IPS-18a (cell line): ENCODE measurements at regions not wholly inside any gene's neighbourhood (a gene's known extent, or its start where the extent isn't known, plus 50 kb on each side); places are given as distances from the start of the nearest gene placed in this dataset.
"Not testable (repeated sequence)": the region's sequence is repeated elsewhere in the genome, so short reads cannot be mapped to it uniquely, and the experiment has no call there.

Experiments used
- H3K27ac ChIP-seq: one replicate; pipeline ENCODE4 v1.5.1; 2013; ENCODE audit warnings: low read length
- H3K27me3 ChIP-seq: one replicate; pipeline ENCODE4 v1.6.1; 2013; ENCODE audit warnings: mild to moderate bottlenecking, low read length; ENCODE audit not compliant: control insufficient read depth, insufficient read depth
- H3K36me3 ChIP-seq: one replicate; pipeline ENCODE4 v1.6.1; 2013; ENCODE audit warnings: low read depth, low read length; ENCODE audit not compliant: control insufficient read depth
- H3K4me1 ChIP-seq: one replicate; pipeline ENCODE4 v1.6.1; 2013; ENCODE audit warnings: low read depth, low read length; ENCODE audit not compliant: control insufficient read depth
- H3K4me3 ChIP-seq: one replicate; pipeline ENCODE4 v1.5.1; 2013; ENCODE audit warnings: low read length
- H3K9ac ChIP-seq: one replicate; pipeline ENCODE4 v1.6.1; 2013; ENCODE audit warnings: mild to moderate bottlenecking, low read length, moderate library complexity
- H3K9me3 ChIP-seq: one replicate; pipeline ENCODE4 v1.6.1; 2013; ENCODE audit warnings: low read depth, low read length; ENCODE audit not compliant: control insufficient read depth

DNA sequence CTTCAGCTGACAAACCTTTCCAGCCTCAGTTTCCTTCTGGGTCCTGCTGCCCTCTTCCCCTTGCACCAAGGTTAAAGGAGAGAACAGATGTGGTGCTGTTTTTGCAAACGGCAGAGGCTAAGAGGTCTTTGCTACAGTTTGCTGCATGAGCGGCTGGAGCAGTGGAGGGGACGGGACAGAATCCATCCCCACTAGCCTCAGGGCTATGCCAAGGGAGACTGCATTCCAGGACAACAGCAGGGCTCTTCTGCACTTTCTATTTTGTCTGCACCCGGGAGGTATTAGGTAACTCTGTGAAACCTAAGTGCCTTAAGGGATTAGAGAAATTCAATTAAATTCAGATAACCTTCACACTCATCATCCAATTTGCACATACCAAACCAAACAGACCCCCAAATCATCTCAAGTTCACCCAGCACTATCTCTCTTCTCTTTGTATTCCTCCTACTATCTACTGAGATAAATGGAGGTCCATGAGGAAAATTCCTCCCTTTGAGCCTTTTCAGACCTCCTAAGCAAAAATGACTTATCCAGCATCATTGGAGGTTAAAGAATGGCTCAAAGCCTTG, 103.8 kb upstream of the VRK1 start:
- Histone ChIP-seq H3K4me3 (no peak overlapping the region), H3K4me1 (peaks cover 5% of the 10 kb centered on the region), H3K27ac (no peak overlapping the region), H3K9ac (no peak overlapping the region), H3K27me3 (no peaks in the 10 kb centered on the region), H3K9me3 (no peaks in the 10 kb centered on the region), H3K36me3 (no peaks in the 10 kb centered on the region)

- Histone ChIP-seq H3K4me3 (no peak overlapping the region), H3K4me1 (peaks cover 5% of the 10 kb centered on the region), H3K9me3 (no peaks in the 10 kb centered on the region), H3K36me3 (no peaks in the 10 kb centered on the region), H3K27me3 (no peaks in the 10 kb centered on the region), H3K9ac (no peak overlapping the region), H3K27ac (no peak overlapping the region)
Observed at GRCh38 chr14:96693987-96694386, 103.2 kb upstream of the VRK1 start.

- H3K4me1 ChIP-seq, result peaks cover 5% of the 10 kb centered on the region
- no peak overlapping the region for H3K27ac ChIP-seq
- H3K27me3 ChIP-seq, result no peaks in the 10 kb centered on the region
- H3K36me3 ChIP-seq, result no peaks in the 10 kb centered on the region
- no peak overlapping the region for H3K9ac ChIP-seq
- no peak overlapping the region for H3K4me3 ChIP-seq
- H3K9me3 ChIP-seq, result no peaks in the 10 kb centered on the region
Observed at GRCh38 chr14:96698960-96699539, 98.1 kb upstream of the VRK1 start.

DNA sequence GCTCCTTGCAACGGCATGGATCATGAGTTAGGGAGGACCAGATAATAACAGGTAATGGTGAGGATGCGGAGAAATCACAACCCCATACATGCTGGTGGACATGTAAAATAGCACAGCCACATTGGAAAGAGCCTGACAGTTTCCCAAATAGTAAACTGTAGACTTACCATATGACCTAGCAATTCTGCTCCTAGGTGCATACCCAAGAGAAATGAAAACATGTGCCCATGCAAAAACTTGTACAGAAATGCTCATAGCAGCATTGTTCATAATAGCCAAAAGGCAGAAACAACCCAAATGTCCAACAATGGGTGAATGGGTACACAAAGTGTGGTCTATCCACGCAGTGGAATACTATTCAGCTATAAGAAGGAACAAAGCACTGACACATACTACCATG, 97.5 kb upstream of the VRK1 start:
- no peaks in the 10 kb centered on the region for H3K27me3 ChIP-seq
- no peaks in the 10 kb centered on the region for H3K9me3 ChIP-seq
- H3K27ac ChIP-seq, result no peak overlapping the region
- H3K9ac ChIP-seq, result no peak overlapping the region
- H3K36me3 ChIP-seq, result no peaks in the 10 kb centered on the region
- peaks cover 5% of the 10 kb centered on the region for H3K4me1 ChIP-seq
- H3K4me3 ChIP-seq, result no peak overlapping the region

- Histone ChIP-seq H3K4me3 (no peak overlapping the region), H3K9me3 (no peaks in the 10 kb centered on the region), H3K36me3 (no peaks in the 10 kb centered on the region), H3K9ac (no peak overlapping the region), H3K27ac (no peak overlapping the region), H3K27me3 (no peaks in the 10 kb centered on the region), H3K4me1 (peaks cover 4% of the 10 kb centered on the region)
Observed at GRCh38 chr14:96702831-96703230, 94.4 kb upstream of the VRK1 start.

DNA sequence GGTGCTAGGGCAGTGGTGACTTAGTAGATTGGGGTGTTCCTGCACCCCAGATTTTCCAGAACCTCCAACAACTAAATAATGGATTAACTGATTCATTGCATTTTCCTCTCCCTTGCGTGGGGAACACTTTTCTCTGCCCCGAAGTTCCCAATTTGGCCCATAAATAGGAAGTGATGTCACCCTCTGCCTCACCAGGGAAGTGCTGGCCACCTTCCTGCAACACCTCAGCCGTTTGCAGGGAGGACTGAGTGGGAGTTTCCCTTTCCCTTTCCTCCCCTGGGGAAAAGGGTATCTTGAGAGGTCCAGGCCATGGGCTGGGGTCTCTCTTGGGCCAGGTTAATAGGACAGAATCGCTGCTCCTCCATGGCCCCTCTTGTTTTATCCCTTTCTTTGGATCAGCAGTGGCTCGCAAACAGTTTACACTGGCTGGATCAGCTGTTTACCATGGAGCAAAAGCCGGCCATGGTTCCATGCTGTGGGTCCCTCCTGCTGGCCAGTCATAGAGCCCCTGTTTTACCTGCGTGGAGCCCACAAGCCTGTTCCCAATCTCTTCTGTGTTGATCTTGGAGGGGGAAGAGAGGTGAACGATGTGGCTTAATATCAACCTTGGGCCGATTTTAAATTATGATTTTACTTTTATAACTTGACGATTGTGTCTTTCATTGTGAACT, 91.6 kb upstream of the VRK1 start:
- no peak overlapping the region for H3K27ac ChIP-seq
- no peaks in the 10 kb centered on the region for H3K27me3 ChIP-seq
- no peak overlapping the region for H3K9ac ChIP-seq
- H3K4me3 ChIP-seq, result no peak overlapping the region
- H3K36me3 ChIP-seq, result no peaks in the 10 kb centered on the region
- H3K4me1 ChIP-seq, result no peaks in the 10 kb centered on the region
- H3K9me3 ChIP-seq, result no peaks in the 10 kb centered on the region

DNA sequence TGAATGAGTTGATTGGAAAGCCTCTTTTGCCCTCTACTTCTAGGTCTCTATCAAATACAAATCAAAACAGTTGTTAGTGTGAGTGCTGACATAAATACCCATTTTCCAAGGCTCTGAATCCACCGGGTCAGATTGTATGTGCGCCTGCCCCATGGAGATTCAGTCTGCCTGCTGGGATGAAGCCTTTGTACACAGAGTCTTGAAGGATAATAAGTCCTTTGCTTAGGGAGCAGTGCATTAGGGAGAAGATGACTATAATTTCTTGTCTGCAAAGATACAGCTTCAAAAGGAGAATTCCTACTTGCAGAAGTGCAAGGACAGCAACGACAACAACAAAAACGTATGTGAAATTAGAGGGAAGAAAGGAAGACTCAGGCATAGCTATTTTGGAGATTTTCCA, 90.3 kb upstream of the VRK1 start:
- Histone ChIP-seq H3K9ac (no peak overlapping the region), H3K4me1 (no peaks in the 10 kb centered on the region), H3K27ac (no peak overlapping the region), H3K36me3 (no peaks in the 10 kb centered on the region), H3K9me3 (no peaks in the 10 kb centered on the region), H3K27me3 (no peaks in the 10 kb centered on the region), H3K4me3 (no peak overlapping the region)

- no peak overlapping the region for H3K27ac ChIP-seq
- no peaks in the 10 kb centered on the region for H3K27me3 ChIP-seq
- H3K9me3 ChIP-seq, result no peaks in the 10 kb centered on the region
- H3K4me3 ChIP-seq, result no peak overlapping the region
- no peak overlapping the region for H3K9ac ChIP-seq
- H3K4me1 ChIP-seq, result no peaks in the 10 kb centered on the region
- no peaks in the 10 kb centered on the region for H3K36me3 ChIP-seq
Observed at GRCh38 chr14:96710060-96710666, 87.0 kb upstream of the VRK1 start.

GRCh38 chr14:96711559-96712267, 85.5 kb upstream of the VRK1 start:
- Histone ChIP-seq H3K36me3 (no peaks in the 10 kb centered on the region), H3K27ac (no peak overlapping the region), H3K27me3 (no peaks in the 10 kb centered on the region), H3K9ac (no peak overlapping the region), H3K9me3 (no peaks in the 10 kb centered on the region), H3K4me1 (no peaks in the 10 kb centered on the region), H3K4me3 (no peak overlapping the region)

DNA sequence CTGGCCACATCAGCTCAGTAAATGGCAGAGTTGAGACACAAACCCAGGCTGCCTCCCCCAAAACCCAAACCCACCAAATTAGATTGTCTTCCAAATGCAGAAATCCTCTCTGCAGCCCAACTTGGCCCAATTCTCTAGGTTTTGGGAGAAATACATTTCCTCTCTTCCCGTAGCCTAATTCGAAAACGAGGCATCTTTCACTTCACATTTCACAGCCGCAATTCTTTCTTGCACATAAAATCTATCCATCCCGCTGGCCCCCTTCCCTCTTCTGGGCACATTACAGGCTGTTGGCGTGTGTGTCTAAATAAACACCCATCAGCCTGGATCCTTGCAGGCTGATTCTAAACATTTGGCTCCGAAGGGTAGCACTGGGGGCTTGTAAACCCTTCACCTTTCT, 83.8 kb upstream of the VRK1 start:
- Histone ChIP-seq H3K4me3 (no peak overlapping the region), H3K9ac (no peak overlapping the region), H3K27me3 (no peaks in the 10 kb centered on the region), H3K36me3 (no peaks in the 10 kb centered on the region), H3K27ac (no peak overlapping the region), H3K4me1 (no peaks in the 10 kb centered on the region), H3K9me3 (no peaks in the 10 kb centered on the region)

DNA sequence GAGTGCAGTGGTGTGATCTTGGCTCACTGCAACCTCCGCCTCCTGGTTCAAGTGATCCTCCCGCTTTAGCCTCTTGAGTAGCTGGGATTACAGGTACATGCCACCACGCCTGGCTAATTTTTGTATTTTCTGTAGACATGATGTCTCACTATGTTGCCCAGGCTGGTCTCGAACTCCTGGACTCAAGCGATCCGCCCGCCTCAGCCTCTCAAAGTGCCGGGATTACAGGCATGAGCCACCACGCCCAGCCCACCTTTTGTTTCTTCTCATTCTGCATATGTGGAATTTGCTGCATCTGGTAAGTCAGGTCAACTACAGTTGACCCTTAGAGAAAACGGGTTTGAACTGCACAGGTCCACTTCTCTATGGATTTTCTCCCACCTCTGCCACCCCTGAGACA, 82.6 kb upstream of the VRK1 start:
- H3K9ac ChIP-seq, H3K9me3 ChIP-seq, H3K36me3 ChIP-seq, H3K27me3 ChIP-seq, H3K4me3 ChIP-seq, H3K4me1 ChIP-seq, H3K27ac ChIP-seq: not testable (repeated sequence)
